Esophagus squamous epithelium (tissue), 4 donors: ENCODE measurements at regions not wholly inside any gene's neighbourhood (a gene's known extent, or its start where the extent isn't known, plus 50 kb on each side); places are given as distances from the start of the nearest gene placed in this dataset.

ENCODE experiments used
- CTCF ChIP-seq, 6 experiments: fragments of 450-650 bp in 4 of 6; fragments of 200-600 bp in 2 of 6; sonication (generic) in 2 of 6; IDR thresholded peaks; one replicate each; pipeline ENCODE4 v1.5.1; 2016 to 2019; ENCODE audit warnings: antibody characterized with exemption in 6 of 6, mild to moderate bottlenecking in 4 of 6, moderate library complexity in 4 of 6
- POLR2A ChIP-seq, 4 donors: fragments of 450-650 bp; IDR thresholded peaks; one replicate each; pipeline ENCODE4 v1.6.1; 2017; ENCODE audit warnings: antibody characterized with exemption in 4 of 4, mild to moderate bottlenecking in 4 of 4, moderate library complexity in 3 of 4

GRCh38 chr1:30101016-30101415, 622.4 kb downstream of the MATN1 start:
- TF ChIP-seq CTCF (IDR thresholded peaks at IDR 0.05): no peak
- TF ChIP-seq POLR2A (IDR thresholded peaks at IDR 0.05): no peak
